HG03354 (cell line): ENCODE measurements at regions not wholly inside any gene's neighbourhood (a gene's known extent, or its start where the extent isn't known, plus 50 kb on each side); places are given as distances from the start of the nearest gene placed in this dataset.
A peak's percentile ranks its signal among the peaks of the same experiment; 100 is the strongest.
"Not testable (repeated sequence)": the region's sequence is repeated elsewhere in the genome, so short reads cannot be mapped to it uniquely, and the experiment has no call there.

Experiments used
- ATAC-seq: cut with Tn5 transposase; IDR thresholded peaks from one replicate; pipeline ENCODE4 v1.9.1; 2021; ENCODE audit warnings: mild to moderate bottlenecking; ENCODE audit not compliant: unreplicated experiment, poor library complexity, severe bottlenecking

DNA sequence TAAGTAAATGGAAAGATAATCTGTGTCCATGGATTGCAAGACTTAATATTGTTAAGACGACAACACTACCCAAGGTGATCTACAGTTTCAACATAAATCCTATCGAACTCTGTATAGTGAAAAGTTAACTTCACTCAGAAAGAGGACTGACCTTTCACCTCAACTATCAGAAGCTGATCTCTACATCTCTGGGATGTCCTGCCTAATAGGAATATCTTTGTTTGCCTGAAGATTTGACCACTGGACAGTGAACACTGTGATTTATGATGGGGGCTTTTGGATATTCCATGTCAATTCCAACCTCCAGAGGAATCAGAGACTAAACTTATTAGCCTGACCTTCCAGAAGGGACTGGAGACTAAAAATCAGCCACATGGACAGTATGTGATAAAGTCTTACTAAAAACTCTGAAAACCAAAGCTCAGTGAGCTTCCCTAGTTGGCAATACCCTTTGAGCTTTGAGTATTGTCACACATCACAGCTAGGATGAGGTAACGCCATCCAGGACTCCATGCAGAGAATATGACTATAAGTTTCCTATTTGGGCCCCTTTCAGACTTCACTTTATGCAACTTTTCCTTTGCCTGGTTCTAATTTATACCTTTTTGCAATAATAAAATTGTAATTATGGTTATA is 164.9 kb upstream of the SETMAR start:
- ATAC-seq, result no peak

- ATAC-seq, result peak; percentile 77
Observed at GRCh38 chr3:4138786-4139431, 164.3 kb upstream of the SETMAR start.

DNA sequence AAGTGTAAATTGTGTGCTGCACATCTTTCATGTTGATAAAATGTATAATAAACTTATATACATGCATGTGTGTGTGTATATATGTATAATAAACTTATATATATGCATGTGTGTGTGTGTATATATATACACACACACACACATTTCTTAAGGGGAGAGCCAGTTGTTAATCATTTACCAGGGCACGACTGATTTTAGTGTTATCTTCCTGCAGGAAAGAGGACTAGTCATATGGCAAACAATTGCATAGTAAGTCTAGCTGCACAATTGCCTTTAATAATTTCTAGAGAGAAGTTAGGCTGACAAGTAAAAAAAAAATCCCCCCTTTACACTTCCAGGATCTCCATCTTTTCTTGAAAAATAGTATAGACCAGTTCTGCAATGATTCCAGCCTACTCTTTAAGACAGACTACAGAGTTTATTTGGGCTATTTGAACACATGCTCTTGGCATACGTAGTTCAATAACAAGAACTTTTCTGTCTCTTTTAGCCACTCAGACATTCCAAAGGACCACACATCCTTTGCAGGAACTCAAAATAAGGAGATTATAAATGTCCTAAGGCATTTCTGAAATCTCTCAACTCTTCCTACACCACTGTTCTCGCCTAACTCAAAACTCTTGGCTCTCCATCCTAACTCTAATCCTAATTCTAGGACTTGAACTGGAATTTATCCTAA is 163.6 kb upstream of the SETMAR start:
- peak; percentile 68 for ATAC-seq

DNA sequence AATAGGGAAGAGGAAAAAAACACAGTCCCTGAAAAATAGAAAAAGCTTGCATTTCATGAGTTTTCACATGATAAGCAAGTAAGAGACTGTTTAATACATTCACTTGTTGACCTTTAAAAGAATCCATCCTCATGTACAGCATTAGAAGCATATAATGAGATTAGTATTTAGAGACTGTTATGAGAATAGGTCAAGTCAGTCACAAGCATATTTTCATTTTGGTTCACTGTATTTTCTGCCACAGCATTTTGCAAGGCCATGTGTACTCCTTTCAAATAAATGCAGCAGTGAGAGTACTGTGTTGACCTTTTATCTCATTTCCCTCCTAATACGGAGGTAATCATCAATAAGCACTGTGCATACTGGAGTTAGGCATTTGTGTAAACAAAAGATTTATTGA is 162.2 kb upstream of the SETMAR start:
- ATAC-seq, result no peak

DNA sequence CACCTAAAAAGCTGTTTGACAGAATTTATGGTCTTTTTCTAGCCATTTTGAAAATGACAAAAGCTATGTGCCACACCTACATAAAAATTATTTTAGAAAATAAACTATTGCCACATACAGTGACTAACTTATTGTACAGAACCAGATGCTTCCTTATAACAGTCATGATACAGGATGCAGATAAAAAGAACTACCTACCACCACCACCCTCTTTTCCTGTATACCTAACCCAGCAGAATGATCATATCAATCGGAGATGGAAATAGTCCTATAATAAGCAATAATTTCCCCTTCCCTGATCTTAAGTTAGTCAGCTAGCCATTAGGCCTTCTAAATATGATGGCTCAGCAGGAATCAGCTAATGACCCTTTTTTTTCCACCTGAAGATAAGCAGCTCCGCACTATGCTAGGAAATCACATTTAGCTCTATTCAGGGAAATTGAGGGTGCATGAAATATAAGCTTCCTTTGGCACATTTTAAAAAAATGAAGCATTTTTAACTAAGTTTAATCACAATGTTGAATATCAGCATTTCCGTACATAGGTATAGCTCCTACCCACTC is 155.5 kb upstream of the SETMAR start:
- ATAC-seq, result no peak

- no peak for ATAC-seq
Observed at GRCh38 chr3:4149296-4149695, 153.9 kb upstream of the SETMAR start.

GRCh38 chr3:4150816-4151215 is 152.4 kb upstream of the SETMAR start:
- ATAC-seq, result no peak

- ATAC-seq, result no peak
Observed at GRCh38 chr3:4151859-4152258, 151.3 kb upstream of the SETMAR start.

DNA sequence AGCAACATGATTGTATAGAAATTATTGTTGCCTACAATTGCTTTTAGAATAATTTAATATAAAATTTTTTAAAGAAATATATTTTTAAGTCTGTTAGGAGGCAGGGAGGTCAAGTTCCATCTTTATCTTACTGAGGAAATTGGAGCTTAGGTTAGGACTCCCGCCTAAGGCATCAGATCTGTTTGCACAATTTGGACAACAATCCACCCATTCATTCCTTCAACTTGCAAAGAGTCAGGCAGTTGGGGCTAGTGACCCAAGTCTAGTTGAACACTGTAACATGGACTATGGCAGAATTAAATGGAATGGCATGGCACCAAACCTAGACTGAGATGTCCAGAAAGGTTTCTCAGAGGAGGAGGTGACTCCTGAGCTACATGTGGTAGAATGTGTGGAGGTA is 149.4 kb upstream of the SETMAR start:
- no peak for ATAC-seq

GRCh38 chr3:4158329-4158728 is 144.8 kb upstream of the SETMAR start:
- ATAC-seq, result no peak

GRCh38 chr3:4162096-4162495 is 141.1 kb upstream of the SETMAR start:
- no peak for ATAC-seq

- ATAC-seq, result no peak
Observed at GRCh38 chr3:4163011-4163410, 140.2 kb upstream of the SETMAR start.

- ATAC-seq, result no peak
Observed at GRCh38 chr3:4166540-4166939, 136.6 kb upstream of the SETMAR start.

DNA sequence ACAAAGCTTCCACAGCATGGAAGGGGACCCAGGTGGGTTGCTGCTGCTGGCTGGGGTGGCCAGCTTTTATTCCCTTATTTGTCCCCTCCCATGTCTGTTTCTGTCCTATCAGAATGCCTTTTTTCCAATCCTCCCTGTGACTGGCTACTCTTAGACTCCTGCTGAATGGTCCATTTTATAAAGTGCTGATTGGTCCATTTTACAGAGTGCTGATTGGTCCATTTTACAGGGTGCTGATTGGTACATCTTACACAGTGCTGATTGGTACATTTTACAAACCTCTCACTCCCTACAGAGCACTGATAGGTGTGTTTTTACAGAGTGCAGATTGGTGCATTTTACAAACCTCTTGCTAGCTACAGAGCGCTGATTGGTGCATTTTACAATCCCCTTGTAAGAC is 135.9 kb upstream of the SETMAR start:
- not testable (repeated sequence) for ATAC-seq

DNA sequence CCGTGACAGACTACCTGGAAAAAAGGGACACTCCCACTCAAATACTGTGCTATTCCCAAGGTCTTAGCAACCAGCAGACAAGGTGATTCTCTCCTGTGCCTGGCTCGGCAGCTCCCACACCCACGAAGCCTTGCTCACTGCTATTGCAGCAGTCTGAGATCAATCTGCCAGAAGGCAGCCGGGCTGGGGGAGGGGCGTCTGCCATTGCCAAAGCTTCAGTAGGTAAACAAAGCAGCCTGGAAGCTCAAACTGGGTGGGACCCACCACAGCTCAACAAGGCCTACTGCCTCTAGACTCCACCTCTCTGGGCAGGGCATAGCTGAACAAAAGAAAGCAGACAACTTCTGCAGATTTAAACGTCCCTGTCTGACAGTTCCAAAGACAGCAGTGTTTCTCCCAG is 128.4 kb upstream of the SETMAR start:
- ATAC-seq, result no peak

- ATAC-seq, result no peak
Observed at GRCh38 chr3:4191971-4192370, 111.2 kb upstream of the SETMAR start.

- ATAC-seq, result no peak
Observed at GRCh38 chr3:4195006-4195405, 108.2 kb upstream of the SETMAR start.

DNA sequence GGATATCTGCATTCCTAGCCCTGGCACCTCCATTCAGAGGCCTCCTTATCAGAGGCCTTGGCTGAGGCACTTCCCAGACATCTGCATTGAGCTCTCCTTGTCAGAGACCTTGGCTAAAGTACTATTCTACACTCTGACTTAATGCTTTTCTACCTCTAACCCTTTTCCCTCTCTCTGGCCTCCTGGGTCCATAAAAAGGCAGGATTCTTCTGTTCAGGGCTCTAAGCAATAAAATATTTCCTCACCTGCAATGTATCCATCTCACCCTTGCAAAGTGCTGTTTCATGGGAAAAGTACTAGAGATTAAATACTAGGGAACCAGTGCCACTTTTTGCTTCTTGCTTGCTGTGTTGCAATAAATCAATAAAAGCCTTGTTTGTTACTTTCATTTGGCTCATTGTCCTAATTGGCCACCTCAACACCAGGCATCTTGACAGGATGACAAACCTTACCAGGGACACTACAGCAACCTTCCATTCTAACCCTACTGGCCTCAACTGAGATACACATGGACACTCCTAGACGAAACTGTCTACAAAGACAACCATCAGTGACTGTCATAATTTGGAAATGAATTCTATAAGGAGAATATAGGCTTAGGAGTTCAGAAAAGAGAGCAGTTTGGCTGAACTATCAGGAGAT is 106.5 kb upstream of the SETMAR start:
- no peak for ATAC-seq

DNA sequence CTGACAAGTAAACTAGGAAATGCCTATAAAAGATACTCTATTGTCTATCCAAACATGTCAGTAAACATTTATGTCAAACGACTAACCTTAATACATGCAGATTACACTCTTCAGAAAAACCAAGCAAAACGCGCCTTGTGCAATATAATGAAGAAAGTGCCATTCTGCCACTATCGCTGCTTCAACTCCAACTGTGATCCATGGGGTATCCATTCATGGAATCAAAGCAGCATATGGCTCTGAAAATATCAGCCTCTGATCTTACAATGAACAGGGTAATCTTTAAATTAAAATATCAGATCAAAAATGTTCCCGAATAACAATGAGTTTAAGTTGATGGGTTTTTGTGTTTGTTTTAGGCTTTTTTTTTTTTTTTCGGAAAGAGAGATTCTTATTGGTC is 105.5 kb upstream of the SETMAR start:
- ATAC-seq, result no peak

- ATAC-seq, result no peak
Observed at GRCh38 chr3:4198491-4198890, 104.7 kb upstream of the SETMAR start.
